Activated CD4-positive, alpha-beta T cell treated with anti-CD3 and anti-CD28 coated beads, Interleukin-2, Interleukin-4, amounts not matched to agents 100 ng/mL and 50 ng/mL, durations not matched to agents 16 hours and 8 hours (primary cell): ENCODE measurements at regions not wholly inside any gene's neighbourhood (a gene's known extent, or its start where the extent isn't known, plus 50 kb on each side); places are given as distances from the start of the nearest gene placed in this dataset.

ENCODE experiments used
- DNase-seq: peaks from one replicate; pipeline ENCODE4 v3.0.0-alpha.2; 2020; ENCODE audit warnings: low spot score

GRCh38 chr12:124368421-124369032, 73.6 kb downstream of the RFLNA start:
- DNase-seq = no peak

GRCh38 chr12:124365726-124366430, 71.0 kb downstream of the RFLNA start:
- DNase-seq = no peak
